Stimulated activated CD8-positive, alpha-beta memory T cell treated with anti-CD3 and anti-CD28 coated beads, Interleukin-4, amount 100 ng/mL, for 48 hours (primary cell): ENCODE measurements at regions not wholly inside any gene's neighbourhood (a gene's known extent, or its start where the extent isn't known, plus 50 kb on each side); places are given as distances from the start of the nearest gene placed in this dataset.

Source experiments
- DNase-seq: peaks from one replicate; pipeline ENCODE4 v3.0.0-alpha.2; 2020

GRCh38 chr6:141290941-141291721 is 841.6 kb upstream of the GJE1 start:
- DNase-seq: no peak

DNA sequence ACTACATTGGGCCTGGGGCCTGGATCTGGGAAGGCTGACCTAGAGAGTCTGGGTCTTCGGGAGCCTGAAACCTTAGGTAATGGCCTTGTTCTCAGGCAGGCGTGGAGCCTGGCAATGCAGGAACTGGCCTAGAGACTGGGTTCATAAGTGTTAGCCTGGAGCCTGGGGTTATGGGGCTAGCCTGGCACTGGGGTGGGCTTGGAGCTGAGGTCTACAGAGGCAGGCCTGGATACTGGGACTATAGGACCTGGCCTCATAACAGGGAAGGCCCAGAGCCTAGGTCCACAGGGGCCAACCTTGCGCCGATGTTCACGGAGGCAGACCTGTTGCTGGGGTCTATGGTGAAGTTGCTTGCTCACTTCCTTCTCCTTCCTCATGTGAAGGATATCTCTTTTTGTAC is 843.8 kb upstream of the GJE1 start:
- no peak for DNase-seq

- DNase-seq: no peak
Measured at GRCh38 chr6:141282263-141282662, 850.5 kb upstream of the GJE1 start.

DNA sequence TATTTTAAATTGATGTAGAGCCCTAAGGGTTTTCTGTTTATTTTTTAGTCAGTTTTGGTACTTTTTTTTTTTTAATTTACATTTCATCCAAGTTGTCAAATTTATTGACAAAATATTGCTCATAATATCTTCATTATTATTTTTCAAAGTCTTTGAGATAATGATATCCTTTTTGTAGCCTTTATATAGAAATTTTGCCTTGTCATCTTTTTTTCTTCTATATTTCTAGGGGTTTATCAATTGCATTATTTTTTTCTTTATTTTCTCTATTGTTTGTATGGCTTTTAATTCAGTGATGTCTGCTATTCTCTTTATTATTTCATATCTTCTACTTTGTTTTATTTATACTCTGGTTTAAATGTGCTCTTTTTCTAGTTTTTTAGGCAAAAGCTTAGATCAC is 863.0 kb upstream of the GJE1 start:
- DNase-seq: no peak

DNA sequence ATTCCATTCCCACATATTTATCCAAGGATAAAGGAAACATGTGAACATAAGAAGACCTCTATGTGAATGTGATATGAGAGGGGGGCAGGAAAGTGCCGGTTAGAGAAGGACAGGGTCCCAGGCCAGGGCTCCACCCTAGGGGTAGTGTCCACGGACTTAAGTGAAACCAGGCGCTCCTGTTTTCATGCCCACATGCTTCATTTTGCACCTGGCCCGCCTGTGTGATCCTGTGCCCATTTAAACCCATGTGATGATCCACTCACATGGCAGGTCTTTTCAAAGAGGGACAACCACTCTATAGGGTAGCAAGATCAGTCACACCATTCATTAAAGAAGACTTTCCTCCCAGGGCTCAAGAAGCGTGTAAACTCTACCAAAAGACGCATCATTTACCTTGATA is 865.3 kb upstream of the GJE1 start:
- no peak for DNase-seq

- DNase-seq: no peak
Measured at GRCh38 chr6:141265756-141266623, 866.7 kb upstream of the GJE1 start.

DNA sequence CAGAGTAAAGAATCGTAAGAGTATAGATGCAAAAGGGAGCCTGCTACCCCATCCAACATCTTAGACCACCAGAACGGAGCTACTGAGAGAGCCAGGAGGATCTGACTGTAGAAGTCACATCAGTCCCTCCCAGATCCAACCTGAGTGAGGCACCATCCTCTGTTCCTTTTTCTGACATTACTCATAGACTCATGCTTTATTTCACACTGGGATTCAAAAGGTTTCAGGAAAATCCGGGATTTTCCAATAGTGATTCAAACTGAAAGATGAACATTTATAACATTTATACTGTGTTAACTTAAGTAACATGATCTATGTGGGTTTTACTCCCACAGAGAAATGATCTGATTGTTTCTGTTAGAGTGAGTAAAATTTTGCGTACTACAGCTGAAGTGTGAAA is 868.6 kb upstream of the GJE1 start:
- no peak for DNase-seq

GRCh38 chr6:141261672-141262060 is 871.1 kb upstream of the GJE1 start:
- no peak for DNase-seq

GRCh38 chr6:141261016-141261671 is 871.6 kb upstream of the GJE1 start:
- no peak for DNase-seq

- no peak for DNase-seq
Measured at GRCh38 chr6:141260627-141261015, 872.1 kb upstream of the GJE1 start.

DNA sequence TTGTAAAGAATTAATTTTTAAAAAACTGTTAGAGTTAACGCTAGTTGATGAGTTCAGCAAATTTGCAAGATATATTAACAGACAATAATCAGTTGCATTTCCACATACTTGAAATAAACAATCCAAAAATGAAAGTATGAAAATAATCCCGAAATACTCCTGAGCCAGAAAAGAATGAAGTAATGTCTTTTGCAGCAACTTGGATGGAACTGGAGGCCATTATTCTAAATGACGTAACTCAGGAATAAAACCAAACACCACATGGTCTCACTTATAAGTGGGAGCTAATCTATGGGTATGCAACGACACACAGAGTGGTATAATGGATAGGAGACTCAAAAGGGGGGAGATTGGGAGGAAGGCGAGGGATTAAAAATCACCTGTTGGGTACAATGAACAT is 872.9 kb upstream of the GJE1 start:
- DNase-seq: no peak

DNA sequence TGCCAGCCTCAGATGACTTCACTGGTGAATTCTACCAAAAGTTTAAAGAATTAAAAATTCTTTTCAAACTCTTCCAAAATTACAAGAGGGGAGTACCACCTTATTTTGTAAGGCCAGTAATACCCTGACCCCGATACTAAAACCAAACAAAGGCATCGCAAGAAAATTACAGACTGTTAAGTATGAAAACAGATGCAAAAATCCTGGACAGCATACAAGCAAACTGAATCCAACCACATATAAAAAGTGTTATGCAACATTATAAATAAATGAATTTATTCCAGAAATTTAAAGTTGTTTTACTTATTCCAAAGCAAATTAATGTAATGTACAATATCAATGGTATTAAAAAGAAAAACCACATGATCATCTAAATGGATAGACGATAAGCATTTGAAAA is 873.6 kb upstream of the GJE1 start:
- no peak for DNase-seq

- DNase-seq: no peak
Measured at GRCh38 chr6:141258516-141258915, 874.2 kb upstream of the GJE1 start.

DNA sequence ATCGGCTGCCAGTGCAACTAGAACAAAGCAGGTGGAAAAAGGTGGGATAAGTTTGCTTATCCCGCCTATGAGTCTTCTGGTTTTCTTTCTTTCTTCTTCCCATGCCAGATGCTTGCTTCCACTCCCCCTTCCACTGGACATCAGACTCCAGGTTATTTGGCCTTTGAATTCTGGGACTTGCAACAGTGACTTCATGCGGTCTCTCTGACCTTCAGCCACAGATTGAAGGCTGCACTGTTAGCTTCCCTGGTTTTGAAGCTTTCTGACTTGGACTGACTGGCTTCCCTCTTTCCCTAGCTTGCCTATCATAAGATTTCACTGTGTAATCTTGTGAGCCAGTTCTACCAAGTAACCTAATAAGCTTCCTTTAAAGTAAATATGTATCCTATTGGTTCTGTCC is 878.4 kb upstream of the GJE1 start:
- no peak for DNase-seq

DNA sequence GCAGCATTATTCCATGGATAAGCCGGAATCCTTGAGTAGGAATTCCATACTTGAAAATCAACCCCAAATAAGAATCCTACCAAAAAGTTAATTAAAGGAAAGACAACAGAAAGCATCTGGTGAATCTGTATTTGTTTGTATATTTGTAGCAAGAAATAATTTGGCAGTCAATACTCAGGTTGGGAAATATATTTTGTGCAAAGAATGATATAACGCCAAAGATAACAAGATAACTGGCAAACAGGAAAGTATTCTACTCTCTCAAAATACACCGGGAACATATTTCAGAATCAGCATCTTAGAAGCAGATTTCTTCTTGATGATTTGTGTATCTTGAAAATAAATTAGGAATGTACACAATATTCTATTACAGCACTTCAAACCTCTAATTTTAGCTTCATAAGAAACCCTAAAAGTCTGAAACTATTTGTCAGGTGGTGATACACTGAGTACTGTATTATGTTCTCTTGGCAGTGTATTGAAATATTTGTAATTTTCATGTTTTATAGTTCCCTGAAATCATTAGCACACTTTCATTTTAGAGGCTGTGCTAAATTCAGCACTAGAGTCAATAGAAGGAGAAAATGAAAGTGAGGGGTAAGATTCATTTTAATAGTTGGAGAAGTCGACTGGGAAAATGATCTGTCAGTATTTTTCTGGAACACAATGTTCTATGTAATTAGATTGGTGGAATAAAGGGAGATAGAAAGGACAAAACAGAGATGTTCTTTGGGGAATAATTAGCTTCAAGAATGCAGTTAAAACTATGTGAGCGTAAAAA is 879.7 kb upstream of the GJE1 start:
- no peak for DNase-seq

GRCh38 chr6:141251286-141251685 is 881.4 kb upstream of the GJE1 start:
- DNase-seq: no peak

DNA sequence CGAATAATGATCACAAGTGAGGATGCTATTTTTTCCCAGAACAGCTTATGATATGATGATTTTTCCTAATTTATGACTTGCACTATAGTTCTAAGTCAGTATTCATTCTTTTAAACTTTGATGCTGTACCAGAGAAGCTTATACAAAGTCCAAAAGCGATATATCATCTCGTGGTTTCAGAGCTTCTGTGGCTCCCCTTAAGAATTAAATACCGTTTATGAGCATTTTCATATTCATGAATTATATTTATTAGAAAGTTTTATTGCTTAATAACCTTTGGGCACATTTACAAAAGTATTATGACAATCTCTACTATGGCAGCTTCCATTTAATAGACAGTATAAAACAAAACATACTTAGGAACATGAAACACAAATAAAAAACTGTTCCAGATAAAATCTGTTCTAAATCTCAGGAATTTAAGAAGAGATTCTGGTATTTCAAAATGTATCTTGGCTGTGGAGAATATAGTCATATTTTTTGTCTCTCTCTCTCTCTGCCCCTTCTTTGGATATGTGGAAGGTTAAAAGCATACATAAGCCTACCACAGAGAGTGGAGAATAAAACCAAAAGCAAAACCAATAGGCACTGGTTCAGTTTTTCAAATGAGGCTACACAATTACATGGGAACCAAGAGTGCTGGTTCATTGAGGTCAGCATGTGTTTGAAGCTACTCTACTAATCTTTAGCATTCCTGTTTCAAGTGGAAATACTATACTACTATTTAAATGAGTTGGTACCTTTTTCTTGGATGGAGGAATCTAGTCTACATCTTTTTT is 884.5 kb upstream of the GJE1 start:
- no peak for DNase-seq

DNA sequence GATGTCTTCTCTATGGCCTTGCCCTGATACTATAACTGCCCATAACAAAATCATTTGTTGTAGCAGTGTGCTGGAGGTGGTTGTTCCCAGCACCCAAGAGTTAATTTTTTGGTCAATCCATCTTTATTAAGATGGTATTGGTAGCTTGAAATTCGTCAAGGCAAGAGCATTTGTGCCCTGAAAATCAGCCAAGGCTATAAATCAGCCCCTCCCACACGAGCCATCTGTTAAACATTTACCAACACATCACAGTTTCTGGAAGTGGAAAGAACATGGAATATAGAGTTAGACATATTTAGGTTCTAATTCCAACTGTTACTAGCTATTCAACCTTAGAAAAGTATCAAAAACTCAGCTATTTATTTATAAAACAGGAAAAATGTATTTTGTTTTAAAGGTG is 888.4 kb upstream of the GJE1 start:
- DNase-seq: no peak

GRCh38 chr6:141242957-141243356 is 889.8 kb upstream of the GJE1 start:
- no peak for DNase-seq

DNA sequence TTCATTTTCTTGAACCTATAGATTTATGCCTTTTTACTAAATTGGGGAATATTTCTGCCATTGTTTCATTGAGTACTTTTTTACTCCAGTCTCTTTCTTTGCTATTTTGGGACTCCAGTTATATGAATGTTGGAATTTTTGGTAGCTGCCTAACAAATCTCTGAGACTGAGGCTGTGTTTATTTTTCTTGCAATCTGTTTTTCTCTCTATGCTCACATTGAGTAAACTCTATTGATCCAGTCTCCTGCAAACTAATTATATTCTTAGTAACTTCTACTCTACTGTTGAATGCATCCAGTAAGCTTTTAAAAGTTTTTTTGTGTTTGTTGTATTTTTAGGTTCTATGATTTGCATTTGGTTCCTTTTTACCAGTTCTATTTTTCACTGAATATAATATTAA is 903.4 kb upstream of the GJE1 start:
- DNase-seq: no peak

- no peak for DNase-seq
Measured at GRCh38 chr6:141218583-141218982, 914.1 kb upstream of the GJE1 start.

DNA sequence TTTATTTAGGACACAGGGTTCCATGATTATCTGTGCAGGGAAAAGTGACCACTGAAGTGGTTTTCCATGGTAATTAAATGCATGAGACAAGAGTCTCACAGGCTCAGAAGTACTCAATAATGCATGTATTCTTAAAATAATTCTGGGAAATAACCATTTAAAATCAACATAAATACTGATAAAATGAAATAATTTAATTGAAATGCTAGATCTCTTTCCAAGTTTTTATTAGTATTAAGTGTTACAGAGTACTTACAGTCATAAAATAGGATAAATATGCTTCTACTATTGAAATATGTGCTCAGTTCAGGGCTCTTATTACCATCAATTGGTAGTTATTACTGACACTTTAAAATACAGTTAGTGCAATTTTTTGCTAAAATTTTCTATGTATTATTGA is 916.0 kb upstream of the GJE1 start:
- DNase-seq: no peak
